ENCODE measurements at regions not wholly inside any gene's neighbourhood (a gene's known extent, or its start where the extent isn't known, plus 50 kb on each side); places are given as distances from the start of the nearest gene placed in this dataset.
"Not testable (repeated sequence)": the region's sequence is repeated elsewhere in the genome, so short reads cannot be mapped to it uniquely, and the experiment has no call there.

GRCh38 chr1:163472651-163473248, 151.0 kb downstream of the NUF2 start:
- no peak for DNase-seq (ENCODE audit: low spot score)

DNA sequence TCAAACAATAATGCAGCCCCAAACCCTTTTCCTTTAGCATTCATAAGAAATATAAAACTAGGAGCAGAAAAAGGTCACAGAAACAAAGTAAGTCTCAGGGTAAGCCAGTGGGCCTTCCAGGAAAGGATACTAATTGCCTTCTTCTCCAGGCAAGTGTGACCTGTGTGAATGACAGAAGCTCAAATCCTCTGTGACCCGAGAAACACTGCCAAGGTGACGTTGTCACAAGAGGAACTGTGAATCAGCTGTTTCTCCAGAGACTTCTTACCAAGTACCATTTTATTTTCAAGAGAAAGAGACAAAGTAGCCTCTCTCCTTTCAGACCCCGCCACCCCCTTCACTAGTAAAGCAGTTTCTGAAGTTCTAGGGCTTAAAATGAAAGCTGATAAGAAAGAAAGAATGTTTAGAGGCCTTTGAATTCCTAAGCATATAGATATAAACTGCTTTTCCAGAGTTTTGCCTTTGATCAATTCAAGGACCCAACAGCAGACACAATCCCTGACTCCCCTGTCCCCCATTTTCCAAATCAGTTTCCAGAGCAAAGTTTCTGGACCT, 155.6 kb downstream of the NUF2 start:
- no peak for DNase-seq (ENCODE audit: low spot score)

GRCh38 chr1:163498391-163499330, 176.9 kb downstream of the NUF2 start:
- not testable (repeated sequence) for DNase-seq (ENCODE audit: low spot score)

- DNase-seq (ENCODE audit: low spot score): no peak
These were observed 182.7 kb downstream of the NUF2 start for GRCh38 chr1:163504331-163504978.

- DNase-seq (ENCODE audit: low spot score): no peak
These were observed 187.4 kb downstream of the NUF2 start for GRCh38 chr1:163509114-163509513.

- DNase-seq (ENCODE audit: low spot score): no peak
These were observed 190.7 kb downstream of the NUF2 start for GRCh38 chr1:163512349-163512989.

DNA sequence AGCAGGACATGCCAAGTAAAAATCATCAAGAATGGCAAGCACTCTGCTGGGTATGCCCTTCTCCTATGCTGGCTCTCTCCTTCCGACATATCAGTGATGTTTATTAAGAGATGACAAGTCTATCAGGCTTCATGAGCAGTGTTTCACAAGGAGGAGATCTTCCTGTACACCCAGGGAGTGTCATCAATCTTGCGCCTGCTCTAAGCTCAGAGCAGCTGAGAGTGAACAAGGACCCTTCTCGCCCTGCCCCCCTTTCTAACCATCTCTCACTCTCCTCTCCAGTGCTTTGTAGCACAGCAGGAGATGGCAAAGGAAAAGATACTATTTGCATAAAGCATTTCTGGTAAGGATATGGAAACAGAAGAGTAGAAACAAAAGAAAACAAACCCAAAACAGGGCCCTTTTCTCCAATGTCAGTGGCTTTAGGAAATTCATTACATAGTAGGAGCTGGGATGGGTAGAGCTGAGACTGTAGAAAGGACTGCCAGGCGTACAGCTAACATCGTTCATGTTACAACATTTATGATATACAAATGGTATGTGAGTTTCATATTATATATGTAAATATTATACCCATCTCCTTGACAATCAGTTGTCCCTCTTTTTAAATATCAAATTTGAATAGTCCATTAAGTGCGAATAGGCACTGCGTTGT, 201.7 kb downstream of the NUF2 start:
- no peak for DNase-seq (ENCODE audit: low spot score)

GRCh38 chr1:163528710-163529348, 207.1 kb downstream of the NUF2 start:
- no peak for DNase-seq (ENCODE audit: low spot score)

- no peak for DNase-seq (ENCODE audit: low spot score)
These were observed 209.6 kb downstream of the NUF2 start for GRCh38 chr1:163531345-163531744.

DNA sequence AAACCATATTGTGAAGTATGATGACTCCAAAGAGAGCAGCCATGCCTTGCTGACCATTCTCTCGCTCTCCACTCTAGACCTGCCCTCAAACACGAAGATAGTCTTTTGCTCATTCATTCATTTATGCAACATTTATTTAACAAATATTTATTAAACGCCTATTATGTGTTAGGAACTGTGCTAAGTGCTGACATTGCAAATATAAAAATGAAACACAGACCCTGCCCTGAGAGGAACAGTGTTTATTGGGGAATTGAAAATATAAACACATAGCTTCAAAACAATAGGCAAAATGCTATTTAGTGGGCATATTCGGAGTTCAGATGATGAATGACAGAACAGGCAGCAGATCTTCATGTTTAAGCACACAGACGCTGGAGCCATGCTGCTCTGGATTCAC, 213.6 kb downstream of the NUF2 start:
- no peak for DNase-seq (ENCODE audit: low spot score)

- DNase-seq (ENCODE audit: low spot score): no peak
These were observed 214.1 kb downstream of the NUF2 start for GRCh38 chr1:163535807-163536206.

GRCh38 chr1:163537809-163538208, 216.1 kb downstream of the NUF2 start:
- no peak for DNase-seq (ENCODE audit: low spot score)

GRCh38 chr1:163538667-163539066, 216.9 kb downstream of the NUF2 start:
- no peak for DNase-seq (ENCODE audit: low spot score)

DNA sequence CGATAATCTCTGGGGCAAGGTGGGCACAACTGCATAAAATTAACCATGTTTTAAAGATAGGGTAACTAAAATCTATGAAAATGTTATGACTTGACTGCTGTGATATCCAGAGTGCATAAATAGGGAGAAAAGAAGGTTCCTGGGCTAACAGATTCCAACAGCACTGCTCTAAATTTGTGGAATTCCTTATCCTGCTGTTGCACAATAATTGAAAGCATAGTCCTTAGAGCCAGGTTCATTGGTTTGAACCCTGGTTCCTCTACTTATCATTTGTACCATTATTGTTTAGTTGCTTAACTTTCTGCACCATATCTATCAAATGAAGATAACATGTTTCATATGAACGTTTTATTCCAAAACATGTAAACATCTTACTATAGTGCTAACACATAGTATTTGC, 219.0 kb downstream of the NUF2 start:
- DNase-seq (ENCODE audit: low spot score): no peak

GRCh38 chr1:163544441-163544840, 222.7 kb downstream of the NUF2 start:
- no peak for DNase-seq (ENCODE audit: low spot score)

DNA sequence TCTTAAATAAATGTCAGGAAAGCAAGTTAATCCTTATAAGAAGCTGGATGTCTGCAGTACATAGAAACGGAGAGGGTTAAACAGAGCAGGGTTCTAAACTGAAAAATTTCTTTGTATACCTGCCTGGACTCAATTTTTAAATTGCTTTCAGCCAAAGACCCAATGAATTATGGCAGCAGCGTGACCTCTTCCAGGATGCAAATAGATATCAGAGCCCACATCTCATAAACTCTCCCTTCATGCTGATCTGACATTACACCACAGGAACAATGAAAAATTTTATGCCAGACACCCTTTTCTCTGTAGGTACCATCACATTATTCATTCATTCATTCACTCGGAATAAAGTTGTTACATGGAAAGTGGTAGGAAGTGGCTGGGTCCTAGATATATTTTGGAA, 236.4 kb downstream of the NUF2 start:
- no peak for DNase-seq (ENCODE audit: low spot score)

DNA sequence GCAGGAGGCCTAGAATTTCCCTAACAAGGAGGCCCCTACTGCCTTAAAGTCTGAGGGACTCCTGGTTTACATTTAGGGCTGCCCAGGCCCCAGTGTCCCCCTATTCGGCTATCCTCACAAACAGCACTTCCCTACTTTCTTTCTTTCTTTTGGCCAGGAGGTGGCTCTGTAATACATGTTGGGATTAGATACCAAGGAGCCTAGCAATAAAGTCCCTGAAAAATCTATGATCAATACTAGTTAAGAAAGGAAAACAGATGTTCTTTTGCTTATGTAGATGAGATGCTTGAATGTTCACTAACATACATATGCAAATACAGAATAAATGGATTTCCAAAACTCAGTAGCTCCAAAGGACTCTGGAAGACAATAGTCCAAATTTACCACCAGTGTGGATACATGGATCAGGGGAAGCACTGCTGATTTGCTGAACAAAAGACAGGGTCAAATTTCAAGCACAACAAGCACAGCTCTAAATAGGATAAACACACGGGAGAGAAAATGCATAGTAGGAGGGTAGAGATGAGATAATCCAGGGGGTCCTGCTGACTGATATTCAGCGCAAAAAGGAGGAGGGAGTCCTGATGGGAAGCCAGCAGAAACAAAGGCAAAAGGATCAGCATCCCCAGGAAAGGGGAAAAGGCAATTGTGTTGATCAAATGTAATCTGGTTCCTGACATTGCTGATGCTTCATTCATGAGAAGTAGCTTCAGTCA, 240.0 kb downstream of the NUF2 start:
- no peak for DNase-seq (ENCODE audit: low spot score)

DNA sequence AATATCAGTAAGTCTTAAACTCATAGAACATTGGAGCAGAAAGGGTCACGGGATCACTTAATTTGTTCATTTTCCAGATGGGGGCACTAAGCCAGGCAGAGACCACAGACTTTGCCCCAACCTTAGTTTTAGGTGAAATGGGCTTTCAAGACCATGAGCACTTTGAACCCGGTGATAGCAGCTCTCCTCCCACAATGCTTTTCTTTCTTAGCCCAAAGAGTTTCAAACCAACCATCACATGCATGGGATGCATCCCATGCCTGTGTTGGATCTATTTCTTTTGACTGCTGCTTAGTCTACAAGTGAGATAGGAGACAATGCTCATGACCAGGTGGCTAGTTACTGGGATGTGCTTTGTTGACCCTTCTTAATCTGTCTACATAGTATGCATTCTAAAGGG, 240.6 kb downstream of the NUF2 start:
- no peak for DNase-seq (ENCODE audit: low spot score)

DNA sequence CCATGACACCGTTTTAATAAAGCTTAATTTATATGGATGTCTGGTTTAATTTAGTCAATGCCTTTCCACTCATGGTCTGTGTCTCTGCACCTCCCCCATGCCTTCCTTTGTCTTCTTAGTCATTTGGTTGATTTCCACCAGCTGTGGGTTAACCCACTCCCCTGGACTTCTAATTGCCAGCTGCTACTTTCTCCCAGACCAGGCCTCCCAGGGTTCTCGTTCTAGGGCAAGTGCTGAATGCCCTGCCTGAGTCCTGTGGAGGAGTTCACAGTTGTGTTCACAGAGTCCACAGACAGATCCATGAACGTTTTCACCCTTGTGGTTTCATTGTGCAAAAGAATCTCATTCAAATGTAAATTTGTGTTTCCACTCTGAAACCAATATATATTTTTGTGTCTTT, 243.4 kb downstream of the NUF2 start:
- no peak for DNase-seq (ENCODE audit: low spot score)

GRCh38 chr1:163570071-163570470, 248.3 kb downstream of the NUF2 start:
- no peak for DNase-seq (ENCODE audit: low spot score)

GRCh38 chr1:163571950-163572349, 250.2 kb downstream of the NUF2 start:
- no peak for DNase-seq (ENCODE audit: low spot score)

All from hematopoietic multipotent progenitor cell treated with erythropoietin and hydrocortisone succinate and interleukin-3 and kit ligand, for 17 days (in vitro differentiated cells).